GM19372 (cell line): ENCODE measurements at regions not wholly inside any gene's neighbourhood (a gene's known extent, or its start where the extent isn't known, plus 50 kb on each side); places are given as distances from the start of the nearest gene placed in this dataset.

Source experiments
- ATAC-seq: cut with Tn5 transposase; IDR thresholded peaks from one replicate; pipeline ENCODE4 v1.9.1; 2021; ENCODE audit warnings: mild to moderate bottlenecking, low read depth, moderate library complexity; ENCODE audit not compliant: unreplicated experiment

DNA sequence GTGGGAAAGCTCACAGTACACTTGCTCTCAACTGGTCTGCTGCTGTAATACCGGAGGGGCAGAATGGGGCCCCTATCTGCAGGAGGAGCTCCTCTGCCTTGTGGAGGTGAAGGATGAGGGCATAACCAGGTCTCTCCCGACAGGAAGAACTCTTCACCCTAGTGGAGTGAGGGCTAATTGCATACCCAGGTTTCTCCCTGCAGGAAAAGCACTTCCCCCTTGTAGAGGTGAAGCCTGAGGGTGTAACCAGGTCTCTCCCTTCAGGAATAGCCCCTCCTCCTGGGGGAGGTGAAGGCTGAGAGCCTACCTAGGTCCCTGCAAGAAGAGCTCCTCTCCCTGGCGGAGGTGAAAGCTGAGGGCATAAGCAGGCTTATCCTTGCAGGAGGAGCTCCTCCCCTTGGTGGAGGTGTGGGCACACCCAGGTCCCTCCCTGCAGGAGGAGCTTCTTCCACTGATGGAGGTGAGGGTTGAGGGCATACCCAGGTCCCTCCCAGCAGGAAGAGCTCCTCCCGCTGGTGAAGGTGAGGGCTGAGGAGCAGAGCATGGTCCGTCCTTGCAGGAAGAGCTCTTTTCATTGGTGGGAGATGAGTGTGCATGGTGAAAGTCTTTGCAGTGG, 954.1 kb downstream of the NLGN4Y start:
- no peak for ATAC-seq

GRCh38 chrY:15500536-15500935, 976.2 kb downstream of the NLGN4Y start:
- ATAC-seq: no peak

- no peak for ATAC-seq
These were observed 976.9 kb downstream of the NLGN4Y start for GRCh38 chrY:15501181-15501580.

- ATAC-seq: no peak
These were observed 986.0 kb downstream of the NLGN4Y start for GRCh38 chrY:15510288-15510687.

DNA sequence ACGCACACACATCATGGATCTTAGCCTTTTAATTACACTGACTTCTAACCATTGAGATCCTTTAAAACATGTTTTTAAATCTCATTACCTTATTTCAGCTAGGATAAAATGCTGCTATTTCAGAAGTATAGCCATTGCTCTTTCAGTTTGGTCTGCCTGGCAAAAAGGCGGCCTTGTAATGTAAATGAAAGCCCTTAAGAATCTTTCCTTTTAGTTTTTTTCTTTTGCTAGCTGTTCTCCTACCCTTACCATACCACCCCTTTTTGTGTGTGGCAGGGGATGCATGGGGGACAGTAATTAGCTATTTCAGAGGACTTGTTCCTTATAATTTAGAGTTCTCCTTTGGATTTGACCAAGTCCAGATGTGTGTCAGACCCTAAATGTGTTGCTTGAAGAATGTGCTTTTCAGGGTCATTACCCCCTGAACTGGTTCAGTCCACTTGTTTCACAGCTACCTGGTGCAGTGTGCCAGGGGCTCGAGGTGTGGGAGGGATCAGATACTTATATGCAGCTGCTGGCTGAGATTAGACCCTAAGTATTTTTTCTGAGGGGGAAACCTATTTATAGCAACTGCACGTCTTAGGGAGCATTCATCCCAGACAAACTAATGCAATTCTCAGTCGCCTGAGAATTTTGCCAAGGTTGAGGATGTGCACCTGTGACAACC, 986.8 kb downstream of the NLGN4Y start:
- ATAC-seq: no peak

- ATAC-seq: no peak
These were observed 1010.8 kb downstream of the NLGN4Y start for GRCh38 chrY:15535131-15535530.

GRCh38 chrY:15535784-15536511, 1011.6 kb downstream of the NLGN4Y start:
- ATAC-seq: no peak

DNA sequence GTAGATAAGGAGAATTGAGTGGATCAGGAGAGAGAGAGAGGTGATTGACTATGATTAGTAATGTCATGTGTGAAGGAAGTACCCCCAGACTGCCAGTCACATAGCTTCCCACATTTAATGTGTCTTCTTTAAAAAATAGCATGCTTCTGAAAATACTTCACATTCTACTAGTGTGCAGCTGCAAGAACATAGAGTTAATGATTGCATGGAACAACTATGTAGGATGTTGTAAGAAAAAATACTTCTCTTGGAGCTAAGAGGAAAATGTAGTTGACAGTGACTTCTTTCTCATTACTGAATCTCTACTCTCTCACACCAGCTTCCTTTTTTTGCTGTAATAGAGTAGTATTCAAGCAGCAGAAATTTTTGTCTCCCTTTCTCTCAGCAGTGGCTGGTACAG, 1016.2 kb downstream of the NLGN4Y start:
- ATAC-seq: no peak

- no peak for ATAC-seq
These were observed 1021.9 kb downstream of the NLGN4Y start for GRCh38 chrY:15546177-15546754.

GRCh38 chrY:15552074-15552473, 1027.7 kb downstream of the NLGN4Y start:
- no peak for ATAC-seq

- no peak for ATAC-seq
These were observed 1030.7 kb downstream of the NLGN4Y start for GRCh38 chrY:15554991-15555390.

GRCh38 chrY:15559169-15559568, 1034.8 kb downstream of the NLGN4Y start:
- ATAC-seq: no peak

GRCh38 chrY:15560840-15561239, 1036.5 kb downstream of the NLGN4Y start:
- ATAC-seq: no peak

- ATAC-seq: no peak
These were observed 1037.4 kb downstream of the NLGN4Y start for GRCh38 chrY:15561501-15562289.

DNA sequence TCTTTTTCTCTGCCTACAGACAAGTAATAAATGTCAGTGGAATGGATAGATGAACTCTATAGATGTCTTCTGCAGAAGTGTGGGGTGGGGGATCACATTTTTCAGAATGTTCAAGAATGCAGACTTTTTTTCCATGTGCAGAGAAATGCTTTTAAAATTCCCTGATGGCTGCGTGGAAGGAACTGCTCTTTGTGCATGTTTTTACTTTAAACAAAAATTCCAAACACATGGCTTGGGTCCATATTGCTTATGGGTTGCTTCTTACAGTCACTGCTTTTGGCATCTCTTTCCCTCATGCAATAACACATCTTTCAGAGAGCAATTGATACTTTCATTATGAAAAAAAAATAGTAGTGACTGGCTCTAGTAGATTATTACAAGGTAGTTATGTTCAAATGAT, 1053.6 kb downstream of the NLGN4Y start:
- ATAC-seq: no peak

DNA sequence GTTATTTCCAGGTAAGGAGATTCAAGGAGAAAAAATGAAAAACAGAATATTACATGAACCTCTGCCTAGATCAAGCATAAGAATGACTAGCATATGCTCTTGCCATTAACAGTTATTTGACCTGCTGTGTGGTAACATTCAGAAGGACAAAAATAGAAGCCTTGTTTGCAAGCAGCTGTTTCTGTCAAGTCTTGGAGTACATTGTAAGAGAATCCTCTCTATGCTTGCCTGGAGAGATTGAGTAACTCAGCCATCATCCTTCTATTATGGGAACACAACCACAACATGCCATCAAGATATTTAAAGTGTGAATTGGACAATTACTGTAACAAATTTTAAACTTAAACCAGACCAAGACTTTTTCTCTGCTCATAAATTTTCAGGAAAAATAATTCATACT, 1054.4 kb downstream of the NLGN4Y start:
- no peak for ATAC-seq

- ATAC-seq: no peak
These were observed 1054.9 kb downstream of the NLGN4Y start for GRCh38 chrY:15579245-15579644.

- no peak for ATAC-seq
These were observed 1058.8 kb downstream of the NLGN4Y start for GRCh38 chrY:15583111-15583510.

DNA sequence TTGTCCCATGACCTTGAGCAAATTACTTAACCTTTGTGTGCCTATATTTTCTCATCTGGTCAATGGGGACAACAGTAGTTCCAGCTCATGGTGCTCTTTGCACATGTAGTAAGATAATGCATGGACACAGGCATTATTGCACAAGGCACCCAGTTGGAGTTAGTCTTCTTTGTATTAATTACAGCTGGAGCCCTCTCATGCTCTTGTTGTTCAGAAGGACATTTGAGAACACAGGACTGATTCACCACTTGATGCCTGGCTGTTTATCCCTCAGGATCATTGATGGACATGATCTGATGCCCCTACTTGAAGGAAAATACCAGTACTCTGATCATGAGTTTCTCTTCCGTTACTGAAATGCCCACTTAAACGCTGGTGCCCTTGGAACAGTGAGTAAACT, 1068.6 kb downstream of the NLGN4Y start:
- no peak for ATAC-seq

DNA sequence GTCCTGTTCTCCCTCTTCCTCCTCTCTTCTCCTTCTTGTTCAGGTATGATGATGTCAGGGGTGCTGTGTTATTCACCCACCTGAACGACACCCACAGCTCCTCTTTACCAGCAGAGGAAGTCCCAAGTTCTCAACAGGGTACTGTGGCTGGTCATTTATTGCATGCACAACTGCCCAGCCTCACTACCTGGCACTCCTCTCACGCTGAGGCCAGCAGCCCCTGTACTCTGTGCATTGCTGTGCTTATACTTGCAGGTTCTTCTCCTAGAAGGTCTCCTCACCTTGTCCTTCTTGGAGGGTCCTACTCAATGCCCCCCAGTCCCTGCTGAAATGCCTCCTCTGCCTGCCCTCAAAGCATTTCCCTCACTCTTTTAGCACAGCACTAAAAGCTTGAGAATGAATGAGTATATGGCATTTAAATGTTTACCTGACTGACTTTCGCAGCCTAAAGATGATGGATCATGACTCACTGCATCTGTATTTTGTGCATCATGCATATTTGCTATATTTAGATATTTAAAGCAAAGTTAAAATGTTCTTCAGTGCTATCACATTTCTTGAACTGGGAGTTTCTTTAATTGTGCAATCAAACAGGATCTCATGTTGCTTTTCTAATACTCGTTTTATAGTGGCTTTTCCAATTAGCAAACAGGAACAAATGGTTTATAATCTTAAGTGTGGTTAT, 1069.3 kb downstream of the NLGN4Y start:
- ATAC-seq: no peak
